ENCODE measurements at regions not wholly inside any gene's neighbourhood (a gene's known extent, or its start where the extent isn't known, plus 50 kb on each side); places are given as distances from the start of the nearest gene placed in this dataset.

DNA sequence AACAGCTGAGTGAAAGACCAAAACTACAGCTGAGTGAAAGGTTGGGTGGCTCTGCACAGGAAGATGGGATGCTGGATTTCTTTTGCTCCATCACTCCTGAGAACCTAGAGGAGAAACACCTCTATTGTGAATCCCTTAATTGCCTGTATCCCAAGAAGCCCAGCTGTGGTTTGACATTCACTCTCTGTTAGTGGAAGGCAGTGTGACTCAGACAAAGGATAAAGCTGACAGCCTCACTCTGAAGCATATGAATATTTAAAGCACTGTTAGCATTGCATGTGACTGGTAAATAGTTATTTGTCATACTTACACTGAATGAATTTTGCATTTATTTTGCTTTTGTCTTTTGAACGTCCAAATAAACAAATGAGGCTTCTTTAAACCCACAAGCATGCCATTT lies 367.1 kb upstream of the RIOK2 start:
- TF ChIP-seq, protein P1, sequence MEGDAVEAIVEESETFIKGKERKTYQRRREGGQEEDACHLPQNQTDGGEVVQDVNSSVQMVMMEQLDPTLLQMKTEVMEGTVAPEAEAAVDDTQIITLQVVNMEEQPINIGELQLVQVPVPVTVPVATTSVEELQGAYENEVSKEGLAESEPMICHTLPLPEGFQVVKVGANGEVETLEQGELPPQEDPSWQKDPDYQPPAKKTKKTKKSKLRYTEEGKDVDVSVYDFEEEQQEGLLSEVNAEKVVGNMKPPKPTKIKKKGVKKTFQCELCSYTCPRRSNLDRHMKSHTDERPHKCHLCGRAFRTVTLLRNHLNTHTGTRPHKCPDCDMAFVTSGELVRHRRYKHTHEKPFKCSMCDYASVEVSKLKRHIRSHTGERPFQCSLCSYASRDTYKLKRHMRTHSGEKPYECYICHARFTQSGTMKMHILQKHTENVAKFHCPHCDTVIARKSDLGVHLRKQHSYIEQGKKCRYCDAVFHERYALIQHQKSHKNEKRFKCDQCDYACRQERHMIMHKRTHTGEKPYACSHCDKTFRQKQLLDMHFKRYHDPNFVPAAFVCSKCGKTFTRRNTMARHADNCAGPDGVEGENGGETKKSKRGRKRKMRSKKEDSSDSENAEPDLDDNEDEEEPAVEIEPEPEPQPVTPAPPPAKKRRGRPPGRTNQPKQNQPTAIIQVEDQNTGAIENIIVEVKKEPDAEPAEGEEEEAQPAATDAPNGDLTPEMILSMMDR (IDR thresholded peaks at IDR 0.05), result no peak
- TF ChIP-seq POLR2AphosphoS5 (IDR thresholded peaks at IDR 0.05; ENCODE audit: low read depth, low read length), result no peak
- no peak for TF ChIP-seq TCF7L2 (IDR thresholded peaks at IDR 0.05; ENCODE audit: low read depth, low read length)
- no peak for TF ChIP-seq SIN3A (IDR thresholded peaks at IDR 0.05; ENCODE audit: borderline replicate concordance, insufficient read depth, low read depth, low read length)
